HG03066 (cell line): ENCODE measurements at regions not wholly inside any gene's neighbourhood (a gene's known extent, or its start where the extent isn't known, plus 50 kb on each side); places are given as distances from the start of the nearest gene placed in this dataset.
"Not testable (repeated sequence)": the region's sequence is repeated elsewhere in the genome, so short reads cannot be mapped to it uniquely, and the experiment has no call there.

Source experiments
- ATAC-seq: cut with Tn5 transposase; IDR thresholded peaks from one replicate; pipeline ENCODE4 v1.9.1; 2021; ENCODE audit warnings: low read depth; ENCODE audit not compliant: unreplicated experiment

DNA sequence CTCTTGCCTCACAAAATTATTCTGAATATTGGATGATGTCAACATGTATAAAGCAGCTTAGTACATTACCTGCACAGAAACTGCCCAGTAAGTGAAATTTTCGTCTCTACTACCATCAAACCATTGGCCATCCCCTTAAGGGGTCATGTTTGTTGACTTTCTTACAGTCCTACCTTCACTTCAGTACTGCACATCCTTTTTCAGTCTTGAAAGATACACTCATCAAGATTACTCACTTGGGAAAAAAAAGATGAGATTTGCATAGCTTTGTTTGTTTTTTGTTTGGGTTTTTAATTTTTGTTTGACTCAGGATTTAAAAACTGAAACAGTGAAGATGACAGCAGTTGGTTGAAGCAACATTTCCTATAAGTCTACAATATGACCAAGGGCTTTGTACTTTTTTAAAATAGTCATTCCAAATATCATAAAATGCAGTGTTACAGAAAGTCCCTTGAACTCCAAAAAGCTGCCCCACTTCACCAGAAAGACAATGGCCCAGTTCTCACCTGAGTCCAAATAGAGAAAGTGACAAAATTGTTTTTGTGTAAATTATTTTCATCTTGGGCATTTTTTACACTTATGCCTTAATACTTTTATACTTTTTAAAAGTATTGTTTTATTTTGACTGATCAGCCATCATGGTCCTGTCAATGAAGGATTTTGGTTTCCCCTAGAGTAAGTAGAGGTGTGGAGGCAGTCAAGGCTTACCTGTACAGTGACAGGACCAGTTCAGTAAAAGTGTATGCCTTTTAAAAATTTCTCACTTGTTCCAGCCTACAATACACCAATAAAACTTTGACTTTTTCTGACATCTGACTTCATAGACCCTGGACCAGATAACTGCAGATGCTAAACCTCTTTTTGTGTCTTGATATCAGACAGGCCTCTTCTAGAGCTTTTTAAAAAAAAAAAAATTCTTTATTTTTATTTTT lies 59.7 kb upstream of the EDA2R start:
- ATAC-seq, result no peak

DNA sequence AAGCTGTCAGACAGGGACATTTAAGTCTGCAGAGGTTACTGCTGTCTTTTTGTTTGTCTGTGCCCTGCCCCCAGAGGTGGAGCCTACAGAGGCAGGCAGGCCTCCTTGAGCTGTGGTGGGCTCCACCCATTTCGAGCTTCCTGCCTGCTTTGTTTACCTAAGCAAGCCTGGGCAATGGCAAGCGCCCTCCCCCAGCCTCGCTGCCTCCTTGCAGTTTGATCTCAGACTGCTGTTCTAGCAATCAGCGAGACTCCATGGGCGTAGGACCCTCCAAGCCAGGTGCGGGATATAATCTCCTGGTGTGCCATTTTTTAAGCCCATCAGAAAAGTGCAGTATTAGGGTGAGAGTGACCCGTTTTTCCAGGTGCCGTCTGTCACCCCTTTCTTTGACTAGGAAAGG lies 53.6 kb upstream of the EDA2R start:
- ATAC-seq, result not testable (repeated sequence)
